Activated naive CD4-positive, alpha-beta T cell treated with anti-CD3 and anti-CD28 coated beads, Interleukin-2, amount 10 ng/mL, durations not matched to agents 7 days and 5 days (primary cell): ENCODE measurements at regions not wholly inside any gene's neighbourhood (a gene's known extent, or its start where the extent isn't known, plus 50 kb on each side); places are given as distances from the start of the nearest gene placed in this dataset.
"Not testable (repeated sequence)": the region's sequence is repeated elsewhere in the genome, so short reads cannot be mapped to it uniquely, and the experiment has no call there.

Experiments
- CTCF ChIA-PET: fragments of 350-600 bp; sonication (Branson Sonifier 250); formaldehyde crosslinking; loops from one replicate; lab custom pipeline; 2021; ENCODE audit warnings: antibody characterized with exemption; lab: Charles Lee
- DNase-seq: peaks from one replicate; pipeline ENCODE4 v3.0.0-alpha.2; 2020
- H3K27ac Mint-ChIP-seq: one replicate; pipeline ENCODE4 v1.8.0; 2021; ENCODE audit warnings: mild to moderate bottlenecking, moderate library complexity, mixed read lengths
- H3K27me3 Mint-ChIP-seq: one replicate; pipeline ENCODE4 v1.8.0; 2021; ENCODE audit warnings: mild to moderate bottlenecking, mixed read lengths
- H3K36me3 Mint-ChIP-seq: one replicate; pipeline ENCODE4 v1.8.0; 2021; ENCODE audit warnings: mixed read lengths
- H3K4me1 Mint-ChIP-seq: one replicate; pipeline ENCODE4 v1.8.0; 2021; ENCODE audit warnings: mixed read lengths
- H3K4me3 Mint-ChIP-seq: one replicate; pipeline ENCODE4 v1.8.0; 2021; ENCODE audit warnings: mild to moderate bottlenecking, moderate library complexity, mixed read lengths
- H3K9me3 Mint-ChIP-seq: one replicate; pipeline ENCODE4 v1.8.0; 2021; ENCODE audit warnings: mixed read lengths

GRCh38 chr15:77895742-77896141, 181.8 kb downstream of the TBC1D2B start:
- H3K4me3 Mint-ChIP-seq, result no peak overlapping the region
- H3K27me3 Mint-ChIP-seq, result peaks cover 53% of the 10 kb centered on the region
- DNase-seq, result no peak
- H3K4me1 Mint-ChIP-seq, result no peaks in the 10 kb centered on the region
- CTCF ChIA-PET, result no interaction called here
- no peaks in the 10 kb centered on the region for H3K36me3 Mint-ChIP-seq
- no peaks in the 10 kb centered on the region for H3K9me3 Mint-ChIP-seq
- H3K27ac Mint-ChIP-seq, result no peak overlapping the region

GRCh38 chr15:77895145-77895544, 182.4 kb downstream of the TBC1D2B start:
- H3K4me3 Mint-ChIP-seq, DNase-seq, H3K9me3 Mint-ChIP-seq, H3K36me3 Mint-ChIP-seq, H3K27ac Mint-ChIP-seq, CTCF ChIA-PET, H3K4me1 Mint-ChIP-seq: not testable (repeated sequence)
- H3K27me3 Mint-ChIP-seq, result peaks cover 55% of the 10 kb centered on the region

GRCh38 chr15:77893671-77894640, 183.6 kb downstream of the TBC1D2B start:
- H3K27me3 Mint-ChIP-seq, result peaks cover 55% of the 10 kb centered on the region

GRCh38 chr15:77893246-77893645, 184.3 kb downstream of the TBC1D2B start:
- H3K4me3 Mint-ChIP-seq, H3K36me3 Mint-ChIP-seq, H3K27ac Mint-ChIP-seq, DNase-seq, CTCF ChIA-PET, H3K9me3 Mint-ChIP-seq, H3K4me1 Mint-ChIP-seq: not testable (repeated sequence)
- peaks cover 55% of the 10 kb centered on the region for H3K27me3 Mint-ChIP-seq

More at GRCh38 chr15:77893671-77894640, 183.6 kb downstream of the TBC1D2B start:
- H3K4me3 Mint-ChIP-seq, CTCF ChIA-PET, H3K4me1 Mint-ChIP-seq, H3K27ac Mint-ChIP-seq, DNase-seq, H3K9me3 Mint-ChIP-seq, H3K36me3 Mint-ChIP-seq: not testable (repeated sequence)

GRCh38 chr15:77892335-77892734, 185.2 kb downstream of the TBC1D2B start:
- Mint-ChIP-seq H3K36me3 (no peaks in the 10 kb centered on the region), H3K27me3 (peaks cover 55% of the 10 kb centered on the region), H3K27ac (no peak overlapping the region), H3K4me1 (no peaks in the 10 kb centered on the region), H3K9me3 (no peaks in the 10 kb centered on the region), H3K4me3 (no peak overlapping the region)
- DNase-seq, result no peak
- CTCF ChIA-PET, result interaction anchor here (1.0 kb wide), 1 partner anchor 11 kb away, joined by 3 read pairs; no protein-coding TSS in a partner anchor

- DNase-seq, result not testable (repeated sequence)
Measured at GRCh38 chr15:77891862-77892261, 185.6 kb downstream of the TBC1D2B start.

GRCh38 chr15:77890911-77891801, 186.4 kb downstream of the TBC1D2B start:
- H3K9me3 Mint-ChIP-seq, CTCF ChIA-PET, H3K4me3 Mint-ChIP-seq, H3K27ac Mint-ChIP-seq, H3K36me3 Mint-ChIP-seq, DNase-seq, H3K4me1 Mint-ChIP-seq: not testable (repeated sequence)
- H3K27me3 Mint-ChIP-seq, result peaks cover 52% of the 10 kb centered on the region

More at GRCh38 chr15:77891862-77892261, 185.6 kb downstream of the TBC1D2B start:
- peaks cover 55% of the 10 kb centered on the region for H3K27me3 Mint-ChIP-seq
- not testable (repeated sequence) for H3K4me3 Mint-ChIP-seq, H3K27ac Mint-ChIP-seq, H3K9me3 Mint-ChIP-seq, H3K4me1 Mint-ChIP-seq, H3K36me3 Mint-ChIP-seq
- CTCF ChIA-PET, result interaction anchor here (1.0 kb wide), 1 partner anchor 11 kb away, joined by 3 read pairs; no protein-coding TSS in a partner anchor

- H3K4me1 Mint-ChIP-seq, H3K27ac Mint-ChIP-seq, CTCF ChIA-PET, H3K9me3 Mint-ChIP-seq, H3K4me3 Mint-ChIP-seq, H3K36me3 Mint-ChIP-seq, DNase-seq: not testable (repeated sequence)
- peaks cover 42% of the 10 kb centered on the region for H3K27me3 Mint-ChIP-seq
Measured at GRCh38 chr15:77889828-77890725, 187.4 kb downstream of the TBC1D2B start.

GRCh38 chr15:77889009-77889806, 188.3 kb downstream of the TBC1D2B start:
- Mint-ChIP-seq H3K27ac (no peak overlapping the region), H3K9me3 (no peaks in the 10 kb centered on the region), H3K36me3 (no peaks in the 10 kb centered on the region), H3K27me3 (peaks cover 33% of the 10 kb centered on the region), H3K4me1 (no peaks in the 10 kb centered on the region), H3K4me3 (no peak overlapping the region)
- CTCF ChIA-PET, result no interaction called here
- DNase-seq, result no peak

GRCh38 chr15:77887563-77888429, 189.7 kb downstream of the TBC1D2B start:
- H3K4me1 Mint-ChIP-seq, H3K4me3 Mint-ChIP-seq, H3K9me3 Mint-ChIP-seq, H3K27ac Mint-ChIP-seq, H3K36me3 Mint-ChIP-seq, DNase-seq, CTCF ChIA-PET: not testable (repeated sequence)
- H3K27me3 Mint-ChIP-seq, result peaks cover 19% of the 10 kb centered on the region

GRCh38 chr15:77886805-77887448, 190.6 kb downstream of the TBC1D2B start:
- Mint-ChIP-seq H3K27me3 (peaks cover 10% of the 10 kb centered on the region), H3K4me3 (no peak overlapping the region), H3K4me1 (no peaks in the 10 kb centered on the region), H3K9me3 (no peaks in the 10 kb centered on the region), H3K36me3 (no peaks in the 10 kb centered on the region), H3K27ac (no peak overlapping the region)
- CTCF ChIA-PET, result no interaction called here
- no peak for DNase-seq
